ENCODE measurements at regions not wholly inside any gene's neighbourhood (a gene's known extent, or its start where the extent isn't known, plus 50 kb on each side); places are given as distances from the start of the nearest gene placed in this dataset.

DNA sequence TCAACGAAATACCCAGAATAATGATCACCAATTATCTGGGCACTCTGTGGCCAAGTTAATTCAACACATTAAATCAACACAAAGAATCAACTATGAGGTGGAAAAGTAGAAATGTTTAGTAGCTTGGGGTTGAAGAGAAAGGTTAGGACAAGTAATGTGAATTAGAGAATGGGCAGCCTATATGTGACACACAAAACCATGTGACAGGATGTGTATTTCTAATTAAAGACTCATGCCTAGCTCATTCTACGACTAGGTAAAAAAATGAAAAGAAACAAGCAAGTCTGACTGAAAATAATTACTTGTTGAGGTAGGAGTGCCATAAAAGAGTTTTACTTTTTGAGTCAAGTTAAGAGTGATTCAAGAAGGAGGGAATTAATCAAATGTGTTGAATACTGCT lies 2646.0 kb upstream of the PCDH20 start:
- no peak for DNase-seq (ENCODE audit: low read depth, low spot score)

DNA sequence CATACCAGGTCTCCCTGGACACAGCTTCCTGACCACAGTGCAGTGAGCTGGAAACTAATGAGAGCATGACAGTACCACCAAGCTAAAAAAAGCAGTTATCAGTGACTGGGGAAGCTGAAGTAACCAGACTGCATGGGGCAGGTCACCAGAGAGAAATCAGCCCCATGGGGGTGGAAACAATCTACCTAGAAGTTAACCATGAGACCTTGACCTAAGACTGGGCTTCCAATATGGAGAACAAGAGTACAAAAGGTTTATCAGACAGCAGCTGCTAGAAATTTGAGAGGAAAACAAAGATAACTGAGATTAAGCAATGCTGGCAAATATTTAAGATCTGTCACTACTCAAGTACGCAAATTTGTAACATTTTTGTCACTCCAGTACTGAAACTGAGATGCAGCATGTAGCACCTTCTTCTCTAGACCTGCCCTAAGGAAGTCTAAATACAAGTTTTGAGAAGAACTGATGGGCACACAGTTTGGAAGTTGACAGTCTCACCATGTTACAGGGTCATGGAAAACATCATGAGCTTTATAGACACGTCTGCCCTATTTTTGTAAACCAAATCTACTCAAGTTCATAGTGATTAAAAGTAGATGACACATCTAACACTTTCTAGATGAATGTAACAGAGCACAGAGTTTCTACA lies 2641.8 kb upstream of the PCDH20 start:
- no peak overlapping the region for H3K27ac ChIP-seq
- no peak for DNase-seq (ENCODE audit: low read depth, low spot score)

More for the DNA sequence above, 2646.0 kb upstream of the PCDH20 start:
- H3K27ac ChIP-seq = no peak overlapping the region

DNA sequence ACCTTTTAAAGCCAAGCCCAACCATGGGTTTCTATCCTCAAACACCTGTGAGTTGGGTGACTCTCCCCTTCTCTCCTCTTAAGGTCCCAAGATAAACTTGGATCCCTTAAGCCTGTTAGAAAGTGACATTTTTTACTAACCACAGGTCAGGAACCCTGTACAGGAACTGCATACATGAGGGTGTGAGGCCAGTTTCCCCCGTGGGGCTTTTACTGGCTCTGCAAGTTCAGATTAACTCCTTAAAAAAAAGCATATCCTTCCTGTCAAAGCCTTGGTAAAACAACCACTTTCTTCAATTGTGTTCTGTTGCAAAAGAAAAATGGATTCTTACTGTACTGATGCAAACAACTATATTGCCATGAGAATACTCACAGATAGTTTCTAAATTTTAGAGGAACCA lies 2638.7 kb upstream of the PCDH20 start:
- DNase-seq (ENCODE audit: low read depth, low spot score) = no peak
- no peak overlapping the region for H3K27ac ChIP-seq

DNA sequence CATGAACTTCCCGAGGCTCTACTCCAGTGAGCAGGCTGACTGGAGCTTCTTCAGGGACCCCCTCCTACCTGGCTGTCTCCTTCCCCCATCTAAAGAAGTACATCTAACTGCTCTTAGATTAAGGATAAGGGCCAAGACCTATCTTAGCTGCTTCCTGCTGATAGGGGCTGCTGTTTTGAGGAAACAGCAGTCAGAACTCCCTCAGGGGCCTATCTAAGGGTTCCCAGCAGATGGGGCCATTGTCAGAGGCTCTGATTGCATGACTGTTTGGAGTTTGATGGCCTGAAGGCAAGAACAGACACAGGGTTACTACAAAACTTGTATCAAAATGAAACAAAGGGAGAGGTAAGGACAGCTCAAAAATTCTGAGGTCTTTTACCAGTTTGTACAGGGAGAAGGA lies 2636.9 kb upstream of the PCDH20 start:
- H3K27ac ChIP-seq = no peak overlapping the region
- no peak for DNase-seq (ENCODE audit: low read depth, low spot score)

DNA sequence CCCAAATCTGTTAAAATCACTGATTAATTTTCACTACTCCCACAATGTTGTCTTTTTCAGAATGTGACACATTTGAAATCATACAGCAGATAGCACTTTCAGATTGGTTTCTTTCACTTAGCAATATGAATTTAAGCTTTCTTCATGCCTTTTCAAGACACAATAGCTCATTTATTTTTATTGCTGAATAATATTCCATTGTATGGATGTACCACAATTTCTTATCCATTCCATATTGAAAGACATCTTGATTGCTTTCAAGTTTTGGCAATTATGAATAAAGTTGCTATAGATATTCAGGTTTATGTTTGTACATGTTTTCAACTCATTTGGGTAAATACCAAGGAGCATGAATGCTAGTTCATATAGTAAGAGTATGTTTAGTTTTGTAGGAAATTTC lies 2635.6 kb upstream of the PCDH20 start:
- no peak overlapping the region for H3K27ac ChIP-seq
- no peak for DNase-seq (ENCODE audit: low read depth, low spot score)

DNA sequence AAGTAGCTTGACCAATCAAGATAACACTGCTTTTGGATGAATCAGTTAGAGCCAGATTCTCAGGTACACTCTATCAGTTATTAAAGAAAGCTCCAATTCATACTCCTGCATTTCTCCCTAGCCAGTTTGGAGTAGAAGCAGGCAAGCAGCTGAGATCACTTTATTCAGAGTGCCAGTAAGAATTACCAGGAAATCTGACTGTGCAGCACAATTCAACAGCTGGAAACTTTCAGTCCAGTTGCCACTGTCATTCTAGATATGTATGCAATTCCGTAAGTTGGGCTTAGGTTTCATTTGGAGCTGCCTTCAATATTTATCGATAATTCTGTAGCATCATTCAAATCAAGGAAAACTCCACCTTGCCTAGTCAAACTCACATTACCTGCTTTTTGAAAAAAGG lies 2625.6 kb upstream of the PCDH20 start:
- H3K27ac ChIP-seq = no peak overlapping the region
- DNase-seq (ENCODE audit: low read depth, low spot score) = no peak

DNA sequence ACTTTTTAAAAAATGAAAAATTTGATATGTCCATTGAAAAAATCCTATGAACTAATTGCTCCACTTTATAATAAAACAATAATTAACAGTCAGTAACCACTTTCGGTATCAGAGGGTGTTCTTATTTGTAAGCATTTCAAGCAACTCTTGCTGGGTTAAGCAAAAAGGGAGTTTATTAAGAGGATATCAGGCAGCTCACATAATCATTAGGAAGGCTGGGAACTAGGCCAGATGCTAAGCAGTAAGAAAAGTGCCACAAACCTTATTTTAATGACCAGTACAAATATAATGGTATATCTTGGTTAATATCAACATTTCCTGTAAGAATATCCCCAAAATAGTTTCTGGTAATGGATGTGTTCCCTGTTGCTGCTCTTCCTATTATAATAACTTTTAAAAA lies 2618.3 kb upstream of the PCDH20 start:
- no peak overlapping the region for H3K27ac ChIP-seq
- DNase-seq (ENCODE audit: low read depth, low spot score) = no peak

DNA sequence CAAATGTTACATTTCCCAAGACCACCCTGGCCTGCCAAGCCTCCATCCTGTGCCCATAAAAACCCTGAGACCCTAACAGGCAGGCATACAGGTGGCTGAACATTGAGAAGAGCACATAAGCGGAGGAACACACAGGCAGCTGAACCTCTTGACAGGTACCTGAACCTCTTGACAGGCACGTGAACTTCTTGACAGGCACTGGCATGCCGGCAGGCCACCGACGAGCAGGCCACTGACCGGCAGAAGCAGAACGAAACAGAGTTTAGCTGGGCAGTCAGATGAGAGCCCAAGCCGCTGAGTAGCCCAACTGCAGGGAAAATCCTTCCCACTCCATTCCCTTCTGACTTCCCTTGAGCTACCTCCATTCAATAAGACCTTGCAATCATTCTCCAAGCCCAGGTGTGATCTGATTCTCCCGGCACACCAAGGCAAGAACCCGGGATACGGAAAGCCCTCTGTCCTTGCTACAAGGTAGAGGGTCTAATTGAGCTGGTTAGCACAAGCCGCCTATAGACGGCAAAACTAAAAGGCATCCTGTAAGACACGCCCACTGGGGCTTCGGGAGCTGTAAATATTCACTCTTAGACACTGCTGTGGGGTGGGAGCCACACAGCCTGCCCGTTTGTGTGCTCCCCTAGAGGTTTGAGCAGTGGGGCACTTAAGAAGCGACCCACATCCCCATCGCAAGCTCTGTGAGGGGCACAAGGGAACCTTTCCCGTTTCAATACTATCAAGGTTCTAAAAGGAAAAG lies 2613.9 kb upstream of the PCDH20 start:
- H3K27ac ChIP-seq = no peak overlapping the region
- DNase-seq (ENCODE audit: low read depth, low spot score) = no peak

DNA sequence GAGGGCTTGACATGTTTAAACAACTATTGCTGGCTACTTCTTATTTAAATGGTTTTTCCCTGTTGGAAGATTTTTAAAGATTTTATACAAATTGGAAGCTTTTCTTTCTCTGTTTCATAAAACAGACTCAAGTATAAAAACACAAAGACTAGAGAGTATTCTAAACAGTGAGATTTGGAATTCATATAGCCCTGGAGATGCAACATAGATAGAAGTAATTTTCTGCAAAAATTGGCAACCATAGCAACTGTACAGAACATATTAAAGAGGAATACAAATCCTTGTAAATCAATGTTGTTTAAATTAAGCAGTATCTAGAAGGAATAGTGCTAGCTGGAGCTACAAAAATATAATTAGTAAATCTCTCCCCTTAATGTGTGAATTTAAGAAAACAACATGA lies 2612.9 kb upstream of the PCDH20 start:
- no peak for DNase-seq (ENCODE audit: low read depth, low spot score)
- no peak overlapping the region for H3K27ac ChIP-seq

DNA sequence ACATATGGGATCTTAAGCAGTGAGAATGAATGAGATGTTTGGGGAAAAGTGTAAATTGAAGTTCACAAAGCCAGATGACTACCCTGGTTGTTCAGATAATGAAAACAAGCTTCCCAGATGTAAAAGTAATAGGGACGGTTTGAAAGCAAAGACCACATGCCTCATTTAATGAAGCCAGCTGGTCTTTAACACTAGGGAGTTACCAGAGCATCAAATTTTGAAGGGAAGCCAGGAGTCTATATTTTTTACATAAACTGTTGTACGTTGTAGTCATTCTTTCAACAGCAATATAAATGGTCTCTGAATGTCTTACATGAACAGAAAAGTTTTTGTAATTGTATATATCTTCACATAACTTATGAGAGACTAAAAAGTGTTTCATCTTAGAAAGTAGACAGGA lies 2604.5 kb upstream of the PCDH20 start:
- H3K27ac ChIP-seq = no peak overlapping the region
- DNase-seq (ENCODE audit: low read depth, low spot score) = no peak

DNA sequence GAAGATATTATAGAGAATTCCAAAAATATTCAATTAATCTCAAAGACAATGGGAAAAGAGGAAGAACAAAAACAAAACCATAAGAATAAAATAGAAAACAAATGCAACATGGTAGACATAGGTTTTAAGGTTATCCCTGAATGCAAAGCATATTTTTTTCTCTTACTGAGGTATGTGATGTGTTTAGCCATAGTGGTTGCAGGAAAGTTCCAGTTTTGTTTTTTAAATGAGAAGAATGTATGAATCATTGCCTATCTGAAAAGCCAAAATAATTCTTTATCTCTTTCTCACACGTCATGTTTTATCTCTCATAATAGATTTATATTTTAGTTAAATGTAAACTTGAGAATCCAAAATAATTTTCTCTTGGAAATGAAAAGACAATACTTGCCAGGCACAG lies 2591.7 kb upstream of the PCDH20 start:
- no peak for DNase-seq (ENCODE audit: low read depth, low spot score)
- H3K27ac ChIP-seq = no peak overlapping the region

DNA sequence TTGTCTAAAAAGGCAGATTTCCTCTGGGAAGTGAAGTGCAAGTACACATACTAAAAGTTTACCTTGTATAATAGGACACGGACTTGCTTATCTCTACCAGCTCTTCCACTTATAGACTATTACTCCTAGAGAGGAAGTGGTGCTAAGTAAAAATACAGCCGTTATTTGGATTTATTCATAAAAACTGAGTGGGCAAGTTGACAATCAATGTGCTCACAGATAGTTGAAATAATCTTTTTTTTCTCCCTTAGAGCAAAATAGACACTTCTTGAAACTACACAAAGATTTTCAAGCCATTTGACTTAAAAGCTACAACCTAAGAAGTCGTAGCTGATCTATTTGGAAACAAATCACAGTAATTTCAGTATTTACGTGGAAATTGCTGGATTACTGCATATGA lies 2584.7 kb upstream of the PCDH20 start:
- H3K27ac ChIP-seq = no peak overlapping the region
- DNase-seq (ENCODE audit: low read depth, low spot score) = no peak

DNA sequence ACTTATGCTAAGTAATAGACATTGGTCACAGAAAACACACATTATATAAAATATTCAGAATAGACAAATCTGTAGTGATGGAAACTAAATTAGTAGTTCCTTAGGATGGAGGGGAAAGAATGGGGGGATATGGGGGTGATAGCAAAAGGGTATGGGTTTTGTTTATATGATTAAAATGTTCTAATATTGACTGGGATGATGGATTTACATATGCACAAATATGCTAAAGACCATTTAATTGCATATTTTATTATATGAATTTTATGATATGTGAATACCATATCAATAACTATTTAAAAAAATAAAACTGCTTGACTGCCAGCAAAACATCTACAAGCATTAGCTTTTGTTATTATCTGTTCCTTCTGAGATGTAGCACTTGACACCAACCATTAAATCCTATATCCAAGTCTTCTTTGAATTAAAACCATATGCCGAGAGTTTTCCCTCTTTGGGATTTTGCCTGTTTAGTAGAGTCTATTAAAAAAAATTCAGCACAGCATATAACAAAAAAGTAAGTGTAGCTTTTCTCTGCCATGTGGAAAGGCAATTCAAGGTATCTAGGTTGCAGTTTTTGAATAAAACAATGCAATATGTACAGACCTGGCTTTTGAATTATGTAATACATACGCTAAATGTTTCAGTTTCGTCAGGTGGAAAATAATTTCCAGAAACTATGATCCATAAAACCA lies 2584.1 kb upstream of the PCDH20 start:
- DNase-seq (ENCODE audit: low read depth, low spot score) = no peak
- H3K27ac ChIP-seq = no peak overlapping the region

DNA sequence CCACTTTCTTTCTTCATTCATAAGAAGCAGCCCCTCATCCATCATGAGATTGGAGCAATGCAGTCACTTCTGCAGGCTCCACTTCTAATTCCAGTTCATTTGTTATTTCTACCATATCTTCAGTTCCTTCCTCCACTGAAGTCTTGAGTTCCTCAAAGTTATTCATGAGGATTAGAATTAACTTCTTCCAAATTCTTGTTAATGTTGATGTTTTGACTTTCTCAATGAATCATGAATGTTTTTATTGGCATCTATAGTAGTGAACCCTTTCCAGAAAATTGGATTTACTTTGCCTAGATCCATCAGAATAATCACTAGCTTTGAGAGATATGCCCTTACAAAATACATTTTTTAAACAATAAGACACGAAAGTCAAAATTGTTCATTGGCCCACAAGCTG lies 2567.7 kb upstream of the PCDH20 start:
- no peak overlapping the region for H3K27ac ChIP-seq
- DNase-seq (ENCODE audit: low read depth, low spot score) = no peak

DNA sequence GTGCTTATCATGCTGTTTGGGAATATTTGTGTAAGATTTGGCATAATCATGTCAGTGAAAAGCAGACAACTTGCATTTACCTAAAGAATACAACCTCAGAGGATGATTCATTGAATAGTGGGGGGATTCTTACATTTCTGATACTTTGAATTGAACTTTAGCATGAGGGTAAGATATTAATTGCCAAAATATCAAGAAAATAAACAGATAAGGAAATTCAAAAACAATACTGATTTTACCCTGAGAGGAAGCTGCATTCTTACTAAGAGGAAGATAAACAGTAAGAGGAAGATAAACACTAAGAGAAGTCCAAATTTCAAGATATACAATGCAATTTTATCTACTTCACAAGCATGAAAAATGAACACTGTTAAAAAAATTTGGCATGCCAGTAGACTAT lies 2564.3 kb upstream of the PCDH20 start:
- no peak for DNase-seq (ENCODE audit: low read depth, low spot score)
- no peak overlapping the region for H3K27ac ChIP-seq

DNA sequence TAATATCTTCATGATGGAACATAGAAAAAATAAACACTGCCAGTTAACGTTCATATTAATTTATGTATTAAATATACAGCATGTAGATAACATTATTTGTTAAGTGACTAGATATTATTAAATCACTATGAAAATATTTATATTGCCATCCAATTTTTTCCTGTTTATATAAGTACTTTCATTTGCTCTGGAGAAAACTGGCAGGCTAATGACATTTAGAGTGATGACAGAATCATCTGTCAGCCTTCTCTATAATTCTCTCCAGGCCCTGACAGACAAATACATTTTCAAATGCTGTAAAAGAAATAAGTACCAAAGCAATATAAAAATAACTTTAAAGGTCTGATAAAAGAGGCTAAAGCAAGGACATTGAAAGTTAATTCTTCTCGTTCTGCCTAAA lies 2556.7 kb upstream of the PCDH20 start:
- no peak overlapping the region for H3K27ac ChIP-seq
- no peak for DNase-seq (ENCODE audit: low read depth, low spot score)

DNA sequence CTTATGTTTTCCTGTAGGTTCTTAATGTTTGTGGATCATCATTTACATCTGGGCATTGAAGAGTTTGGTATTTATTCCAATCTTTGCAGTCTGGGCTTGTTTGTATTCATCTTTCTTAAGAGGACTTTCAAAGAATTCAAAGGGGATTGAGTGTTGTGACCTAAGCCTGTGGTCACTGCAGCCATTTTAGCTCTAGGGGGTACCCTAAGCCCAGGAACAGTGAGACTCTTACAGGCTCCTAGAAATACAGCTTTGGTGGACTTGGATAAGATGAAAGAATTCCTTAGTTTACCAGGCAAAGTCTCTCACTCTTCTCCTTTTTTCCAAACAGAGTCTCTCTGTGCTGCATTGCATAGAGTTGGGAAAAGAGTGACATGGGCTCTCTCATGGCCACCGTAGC lies 2539.0 kb upstream of the PCDH20 start:
- no peak overlapping the region for H3K27ac ChIP-seq
- DNase-seq (ENCODE audit: low read depth, low spot score) = no peak

DNA sequence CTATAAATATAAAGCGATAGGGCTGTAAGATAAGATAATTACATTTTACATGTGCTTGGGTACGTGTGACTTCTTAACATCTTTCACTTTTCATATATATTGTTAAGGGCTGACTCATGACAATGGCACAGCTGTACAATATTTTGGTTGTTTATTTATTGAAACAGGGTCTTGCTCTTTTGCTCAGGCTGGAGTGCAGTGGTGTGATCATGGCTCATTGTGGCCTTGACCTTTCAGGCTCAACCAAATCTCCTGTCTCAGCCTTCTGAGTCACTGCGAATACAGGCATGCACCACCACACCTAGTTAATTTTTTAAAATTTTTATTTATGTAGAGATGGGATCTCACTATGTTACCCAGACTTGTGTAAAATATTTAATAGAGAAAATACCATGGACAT lies 2532.4 kb upstream of the PCDH20 start:
- H3K27ac ChIP-seq = no peak overlapping the region
- DNase-seq (ENCODE audit: low read depth, low spot score) = no peak

DNA sequence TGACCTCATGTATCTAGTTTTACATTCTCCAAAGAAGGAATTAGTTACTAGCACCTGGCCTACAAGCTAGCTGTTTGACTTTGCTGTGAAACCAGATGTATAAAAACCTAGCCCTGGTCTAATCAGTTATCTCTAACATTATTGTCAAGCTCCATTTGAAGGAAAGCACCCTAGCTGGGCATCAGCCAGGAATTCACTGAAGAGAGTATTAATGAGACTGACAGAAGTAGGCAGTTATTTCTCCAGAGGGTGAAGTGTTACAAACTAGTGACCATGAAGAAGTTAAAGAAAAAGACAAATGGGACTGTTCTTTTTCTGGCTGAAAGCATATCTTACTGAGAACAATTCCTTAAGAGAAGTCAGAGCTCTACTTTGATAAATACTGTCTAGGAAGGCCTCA lies 2529.3 kb upstream of the PCDH20 start:
- DNase-seq (ENCODE audit: low read depth, low spot score) = no peak
- H3K27ac ChIP-seq = no peak overlapping the region

DNA sequence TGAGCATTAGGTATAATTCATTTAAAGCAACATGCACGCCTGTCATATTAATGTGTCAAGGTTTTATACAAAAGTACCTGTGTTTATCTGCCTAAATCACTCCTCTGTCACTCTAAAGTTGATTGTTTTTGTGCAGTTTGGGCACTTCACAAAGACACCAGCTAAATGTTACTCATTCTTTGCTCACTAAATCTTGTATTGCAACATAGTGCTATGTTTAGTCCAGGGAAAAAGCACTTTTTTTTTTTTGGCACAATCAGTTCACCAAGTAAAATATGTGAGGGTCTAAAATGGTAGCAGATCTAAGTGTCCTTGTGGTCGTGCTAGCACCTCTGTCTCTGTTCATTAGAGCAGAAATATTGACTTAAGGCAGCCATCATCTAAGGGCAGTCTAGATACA lies 2526.7 kb upstream of the PCDH20 start:
- no peak overlapping the region for H3K27ac ChIP-seq
- no peak for DNase-seq (ENCODE audit: low read depth, low spot score)

DNA sequence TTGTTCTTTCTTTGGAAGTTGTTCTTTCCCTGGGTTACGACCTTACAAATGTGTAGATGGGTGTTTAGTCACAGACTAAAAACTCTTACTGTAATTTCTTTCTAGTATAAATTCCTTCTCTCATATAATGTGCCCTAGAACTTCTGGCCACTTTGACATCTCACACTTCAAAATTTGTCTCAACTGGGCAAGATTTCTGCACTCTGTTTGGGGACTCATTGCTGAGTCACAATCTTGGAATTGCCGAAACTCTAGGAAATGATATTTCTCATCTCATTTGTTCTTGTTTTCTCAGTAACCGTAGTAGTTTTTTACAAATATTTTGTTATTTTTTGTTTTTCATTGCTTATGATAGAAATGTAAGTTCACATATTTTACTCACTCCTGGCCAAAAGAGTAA lies 2523.2 kb upstream of the PCDH20 start:
- no peak overlapping the region for H3K27ac ChIP-seq
- DNase-seq (ENCODE audit: low read depth, low spot score) = no peak

DNA sequence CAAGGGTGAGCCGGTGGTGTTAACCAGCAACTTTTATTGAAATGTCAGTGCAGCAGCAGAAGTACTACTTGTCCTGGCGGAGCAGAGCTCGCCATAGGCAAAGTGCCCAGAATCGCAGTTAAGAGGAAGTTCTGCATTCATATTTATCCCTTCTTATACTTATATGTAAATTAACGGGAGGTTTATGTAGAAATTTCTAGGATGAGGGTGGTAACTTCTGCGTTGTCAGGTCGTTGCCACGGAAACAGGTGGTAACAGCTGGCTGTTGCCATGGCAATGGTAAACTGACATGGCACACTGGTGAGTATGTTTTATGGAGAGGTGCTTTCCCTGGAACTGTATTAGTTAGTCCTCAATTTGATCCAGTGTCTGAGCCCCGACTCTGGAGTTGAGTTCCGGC lies 2494.9 kb upstream of the PCDH20 start:
- DNase-seq (ENCODE audit: low read depth, low spot score) = no peak

More for the DNA sequence above, 2494.9 kb upstream of the PCDH20 start:
- H3K27ac ChIP-seq = no peak overlapping the region
